SU-DHL-6 (cell line): ENCODE measurements at regions not wholly inside any gene's neighbourhood (a gene's known extent, or its start where the extent isn't known, plus 50 kb on each side); places are given as distances from the start of the nearest gene placed in this dataset.
"Not testable (repeated sequence)": the region's sequence is repeated elsewhere in the genome, so short reads cannot be mapped to it uniquely, and the experiment has no call there.

ENCODE experiments used
- H2AFZ ChIP-seq: fragments of 200-600 bp; sonication (generic); 2 replicates; pipeline ENCODE4 v1.6.1; 2014; ENCODE audit warnings: low read depth, mild to moderate bottlenecking, moderate library complexity, mixed read lengths, antibody characterized with exemption, low read length; ENCODE audit not compliant: severe bottlenecking
- H3F3A ChIP-seq: fragments of 200-600 bp; shearing (Covaris generic); 2 replicates; pipeline ENCODE4 v1.6.0; 2016; ENCODE audit warnings: antibody characterized with exemption, mild to moderate bottlenecking; ENCODE audit not compliant: insufficient read depth
- H3K27ac ChIP-seq: fragments of 200-600 bp; sonication (generic); 2 replicates; pipeline ENCODE4 v1.5.1; 2016; ENCODE audit warnings: low read depth, mild to moderate bottlenecking, low read length, moderate library complexity, mixed read lengths
- H3K27me3 ChIP-seq: fragments of 200-600 bp; sonication (generic), shearing (Covaris generic); 2 replicates; pipeline ENCODE4 v1.6.0; 2014; ENCODE audit warnings: mild to moderate bottlenecking, low read length
- H3K36me3 ChIP-seq: fragments of 200-600 bp; sonication (generic); 2 replicates; pipeline ENCODE4 v1.6.1; 2014; ENCODE audit warnings: mild to moderate bottlenecking, low read length, mixed read lengths
- H3K4me2 ChIP-seq: fragments of 300-600, 200-600 bp; shearing (Covaris generic), sonication (generic); 2 replicates; pipeline ENCODE4 v1.6.0; 2014; ENCODE audit warnings: low read length, low read depth, mild to moderate bottlenecking; ENCODE audit not compliant: poor library complexity, severe bottlenecking
- H3K4me3 ChIP-seq: fragments of 200-600 bp; sonication (generic); 2 replicates; pipeline ENCODE4 v1.5.1; 2014; ENCODE audit warnings: antibody characterized with exemption, low read length, mild to moderate bottlenecking, mixed read lengths; ENCODE audit not compliant: insufficient read depth, poor library complexity, severe bottlenecking
- H3K79me2 ChIP-seq: fragments of 200-600 bp; sonication (generic); 2 replicates; pipeline ENCODE4 v1.6.1; 2014; ENCODE audit warnings: mild to moderate bottlenecking, low read length, moderate library complexity; ENCODE audit not compliant: insufficient read depth
- H3K9ac ChIP-seq: fragments of 200-600 bp; sonication (generic); 2 replicates; pipeline ENCODE4 v1.7.0; 2014; ENCODE audit warnings: mild to moderate bottlenecking, low read length
- H3K9me2 ChIP-seq: fragments of 200-600 bp; sonication (generic); replicated peaks from 2 replicates; pipeline ENCODE4 v1.6.1; 2014; ENCODE audit warnings: low read length; ENCODE audit not compliant: insufficient read depth
- H3K9me3 ChIP-seq: fragments of 200-600 bp; sonication (generic); 2 replicates; pipeline ENCODE4 v1.6.1; 2014; ENCODE audit warnings: low read length, mixed read lengths; ENCODE audit not compliant: insufficient read depth
- H4K20me1 ChIP-seq: fragments of 200-600 bp; sonication (generic); 2 replicates; pipeline ENCODE4 v1.6.1; 2014; ENCODE audit warnings: low read depth, mild to moderate bottlenecking, antibody characterized with exemption, low read length, moderate library complexity, mixed read lengths
- CTCF ChIP-seq: fragments of 200-600 bp; sonication (generic); IDR thresholded peaks from one replicate; pipeline ENCODE4 v1.5.1; 2017; ENCODE audit warnings: antibody characterized with exemption, mild to moderate bottlenecking, low read length, moderate library complexity; ENCODE audit not compliant: insufficient read depth, poor library complexity, severe bottlenecking
- EZH2phosphoT487 ChIP-seq: fragments of 200-600 bp; sonication (generic), shearing (Covaris generic); conservative IDR thresholded peaks from 2 replicates; pipeline ENCODE4 v1.6.1; 2018; ENCODE audit warnings: mild to moderate bottlenecking, antibody characterized with exemption, low read length, moderate library complexity, mixed read lengths

- no peak for TF ChIP-seq EZH2phosphoT487
- Histone ChIP-seq H3K79me2 (no peaks in the 10 kb centered on the region), H3K4me3 (no peak overlapping the region), H3K4me2 (no peak overlapping the region), H3K36me3 (no peaks in the 10 kb centered on the region), H3F3A (no peaks in the 10 kb centered on the region), H3K9me3 (no peaks in the 10 kb centered on the region), H3K27me3 (no peaks in the 10 kb centered on the region), H3K9me2 (no peaks in the 10 kb centered on the region), H3K27ac (no peak overlapping the region), H4K20me1 (no peaks in the 10 kb centered on the region), H2AFZ (no peak overlapping the region), H3K9ac (no peak overlapping the region)
Observed at GRCh38 chr5:16372493-16372892, 93.1 kb downstream of the ZNF622 start.

DNA sequence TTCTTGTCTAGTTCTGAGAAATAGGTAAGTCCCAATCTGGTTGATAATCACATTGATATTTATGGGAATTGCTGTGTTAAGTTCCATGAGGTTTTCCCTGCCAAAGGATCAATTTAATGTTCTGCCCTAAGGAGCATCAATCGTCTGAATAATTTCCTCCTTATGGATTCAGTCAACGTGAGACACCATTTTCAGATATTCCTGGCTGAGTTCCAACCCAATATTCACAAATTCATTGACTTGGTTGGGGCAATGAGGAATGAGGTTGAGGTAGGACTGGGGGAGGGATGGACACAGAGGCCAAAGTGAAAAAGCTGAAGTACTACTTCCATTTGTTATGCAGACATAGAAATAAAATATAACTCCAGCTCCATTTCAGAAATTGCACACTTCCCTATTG is 99.1 kb downstream of the ZNF622 start:
- H3K4me3 ChIP-seq = no peak overlapping the region
- no peak overlapping the region for H2AFZ ChIP-seq
- no peaks in the 10 kb centered on the region for H3K79me2 ChIP-seq
- no peaks in the 10 kb centered on the region for H4K20me1 ChIP-seq
- H3F3A ChIP-seq = no peaks in the 10 kb centered on the region
- no peak overlapping the region for H3K27ac ChIP-seq
- H3K27me3 ChIP-seq = no peaks in the 10 kb centered on the region
- H3K4me2 ChIP-seq = no peak overlapping the region
- no peak overlapping the region for H3K9ac ChIP-seq
- H3K9me3 ChIP-seq = no peaks in the 10 kb centered on the region
- TF ChIP-seq EZH2phosphoT487 = no peak
- no peak for TF ChIP-seq CTCF
- H3K36me3 ChIP-seq = no peaks in the 10 kb centered on the region
- no peaks in the 10 kb centered on the region for H3K9me2 ChIP-seq

DNA sequence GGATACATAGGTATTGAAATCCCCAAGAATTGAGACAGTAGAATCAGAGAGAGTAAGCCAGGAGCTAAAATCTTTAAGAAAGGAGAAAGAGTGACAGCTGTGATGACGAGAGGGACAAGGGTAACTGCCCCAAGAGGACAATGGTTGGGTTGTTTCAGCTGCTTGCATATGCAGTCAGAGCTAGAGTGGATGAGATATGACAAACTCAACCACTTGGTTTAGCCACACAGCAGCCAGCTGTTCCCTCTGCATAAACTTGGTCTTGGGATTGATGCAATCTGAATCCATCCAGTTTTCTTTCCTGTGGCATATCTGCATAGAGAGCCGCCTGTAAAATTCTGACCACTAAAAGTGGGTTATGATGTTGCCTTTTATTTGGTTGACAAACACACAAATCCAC is 100.7 kb downstream of the ZNF622 start:
- no peak overlapping the region for H3K4me2 ChIP-seq
- no peaks in the 10 kb centered on the region for H4K20me1 ChIP-seq
- H3K27me3 ChIP-seq = no peaks in the 10 kb centered on the region
- no peaks in the 10 kb centered on the region for H3K9me3 ChIP-seq
- H2AFZ ChIP-seq = no peak overlapping the region
- TF ChIP-seq CTCF (no peak), EZH2phosphoT487 (no peak)
- no peak overlapping the region for H3K9ac ChIP-seq
- no peaks in the 10 kb centered on the region for H3K79me2 ChIP-seq
- H3K9me2 ChIP-seq = no peaks in the 10 kb centered on the region
- no peak overlapping the region for H3K4me3 ChIP-seq
- no peak overlapping the region for H3K27ac ChIP-seq
- H3F3A ChIP-seq = no peaks in the 10 kb centered on the region
- H3K36me3 ChIP-seq = no peaks in the 10 kb centered on the region

DNA sequence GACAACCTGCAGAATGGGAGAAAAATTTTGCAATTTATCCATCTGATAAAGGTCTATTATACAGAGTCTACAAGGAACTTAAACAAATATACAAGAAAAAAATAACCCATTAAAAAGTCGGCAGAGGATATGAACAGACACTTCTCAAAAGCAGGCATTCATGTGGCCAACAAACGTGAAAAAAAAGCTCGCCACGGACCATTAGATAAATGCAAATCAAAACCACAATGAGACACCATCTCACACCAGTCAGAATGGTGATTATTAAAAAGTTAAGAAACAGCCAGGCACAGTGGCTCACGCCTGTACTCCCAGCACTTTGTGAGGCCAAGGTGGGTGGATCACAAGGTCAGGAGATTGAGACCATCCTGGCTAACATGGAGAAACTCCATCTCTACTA is 112.2 kb downstream of the ZNF622 start:
- not testable (repeated sequence) for H3K36me3 ChIP-seq, H3K9me3 ChIP-seq, H3K9ac ChIP-seq, H3K27me3 ChIP-seq, H3K9me2 ChIP-seq, H2AFZ ChIP-seq, H3K79me2 ChIP-seq, H4K20me1 ChIP-seq, H3F3A ChIP-seq, H3K4me3 ChIP-seq
- Histone ChIP-seq H3K4me2 (peak overlapping the region; percentile 38), H3K27ac (peak overlapping the region; percentile 41)
